Kidney (tissue), 13 donors: ENCODE measurements at regions not wholly inside any gene's neighbourhood (a gene's known extent, or its start where the extent isn't known, plus 50 kb on each side); places are given as distances from the start of the nearest gene placed in this dataset.

Experiments
- DNase-seq, 5 donors: peaks; one replicate each; pipeline ENCODE4 v3.0.0-alpha.2; 2013 to 2020
- FAIRE-seq: peaks from 2 replicates; lab custom pipeline; 2012; peaks lifted over from hg19 to GRCh38; lab: Jason Lieb, UNC
- H3K27ac ChIP-seq, 2 donors: one replicate each; pipeline ENCODE4 v1.7.0; 2013; ENCODE audit warnings: low read depth in 2 of 2, low read length in 2 of 2, inconsistent platforms in 1 of 2
- H3K27me3 ChIP-seq: one replicate; pipeline ENCODE4 v1.7.1; 2013; ENCODE audit warnings: low read length, inconsistent platforms; ENCODE audit not compliant: control insufficient read depth, insufficient read depth
- H3K36me3 ChIP-seq, 3 donors: one replicate each; pipeline versions ENCODE4 v1.7.0 to v1.7.1; 2013; ENCODE audit warnings: low read length in 3 of 3, control low read depth in 1 of 3, inconsistent platforms in 1 of 3; ENCODE audit not compliant: insufficient read depth in 3 of 3, control insufficient read depth in 2 of 3
- H3K4me1 ChIP-seq, 3 donors: one replicate each; pipeline versions ENCODE4 v1.7.0 to v1.7.1; 2013; ENCODE audit warnings: low read length in 3 of 3, inconsistent platforms in 1 of 3, low read depth in 1 of 3; ENCODE audit not compliant: control insufficient read depth in 2 of 3, insufficient read depth in 2 of 3
- H3K4me3 ChIP-seq, 3 donors: one replicate each; pipeline versions ENCODE4 v1.7.0 to v1.8.1; 2013; ENCODE audit warnings: low read length in 3 of 3, control low read depth in 1 of 3, inconsistent platforms in 1 of 3
- H3K9ac ChIP-seq, 3 donors: one replicate each; pipeline versions ENCODE4 v1.7.0 to v1.7.1; 2013; ENCODE audit warnings: low read length in 3 of 3, control low read depth in 1 of 3, inconsistent platforms in 1 of 3
- H3K9me3 ChIP-seq, 3 donors: one replicate each; pipeline versions ENCODE4 v1.7.0 to v1.7.1; 2013; ENCODE audit warnings: low read length in 3 of 3, control low read depth in 1 of 3, inconsistent platforms in 1 of 3; ENCODE audit not compliant: control insufficient read depth in 2 of 3, insufficient read depth in 1 of 3
- intact Hi-C: fragments of 100-400 bp; cut with DNase I; formaldehyde crosslinking; loops from one replicate; pipeline ENCODE4 v1.11.1; 2022
- TF ChIP-seq, protein P1 (sequence below): IDR thresholded peaks from 3 replicates; pipeline ENCODE4 v1.5.1; 2012; ENCODE audit warnings: mild to moderate bottlenecking, moderate library complexity, borderline replicate concordance; ENCODE audit not compliant: insufficient read depth; ENCODE audit errors: extremely low read depth
- donor health status: control.
- donor health status: control.
- donor health status: control.
- donor health status: control.
- donor health status: control.
- donor health status: DM: yes; HTN: yes; CAD: no.
- donor health status: Normal renal cell carcinoma (clear cell type).

DNA sequence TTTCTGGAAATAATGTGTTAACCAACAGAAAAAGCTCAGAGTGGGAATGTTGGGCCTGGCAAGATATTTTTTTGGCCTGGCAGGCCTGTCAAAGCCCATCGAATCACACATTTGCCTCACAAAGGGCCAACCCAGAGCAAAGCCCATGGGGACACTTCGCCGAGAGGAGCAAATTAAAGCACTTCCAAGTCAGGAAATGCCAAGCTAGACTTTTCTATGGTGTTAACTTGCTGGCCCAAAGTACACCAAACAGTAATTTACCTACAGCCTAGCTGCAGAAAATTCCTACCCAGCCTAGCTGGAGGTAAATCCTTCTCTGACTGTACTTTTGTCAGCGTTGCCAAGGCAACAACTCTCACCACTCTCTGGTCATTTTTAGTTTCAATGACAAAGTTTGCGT, 288.6 kb upstream of the LDB2 start:
- no peaks in the 10 kb centered on the region for H3K4me1 ChIP-seq
- TF ChIP-seq, protein P1, sequence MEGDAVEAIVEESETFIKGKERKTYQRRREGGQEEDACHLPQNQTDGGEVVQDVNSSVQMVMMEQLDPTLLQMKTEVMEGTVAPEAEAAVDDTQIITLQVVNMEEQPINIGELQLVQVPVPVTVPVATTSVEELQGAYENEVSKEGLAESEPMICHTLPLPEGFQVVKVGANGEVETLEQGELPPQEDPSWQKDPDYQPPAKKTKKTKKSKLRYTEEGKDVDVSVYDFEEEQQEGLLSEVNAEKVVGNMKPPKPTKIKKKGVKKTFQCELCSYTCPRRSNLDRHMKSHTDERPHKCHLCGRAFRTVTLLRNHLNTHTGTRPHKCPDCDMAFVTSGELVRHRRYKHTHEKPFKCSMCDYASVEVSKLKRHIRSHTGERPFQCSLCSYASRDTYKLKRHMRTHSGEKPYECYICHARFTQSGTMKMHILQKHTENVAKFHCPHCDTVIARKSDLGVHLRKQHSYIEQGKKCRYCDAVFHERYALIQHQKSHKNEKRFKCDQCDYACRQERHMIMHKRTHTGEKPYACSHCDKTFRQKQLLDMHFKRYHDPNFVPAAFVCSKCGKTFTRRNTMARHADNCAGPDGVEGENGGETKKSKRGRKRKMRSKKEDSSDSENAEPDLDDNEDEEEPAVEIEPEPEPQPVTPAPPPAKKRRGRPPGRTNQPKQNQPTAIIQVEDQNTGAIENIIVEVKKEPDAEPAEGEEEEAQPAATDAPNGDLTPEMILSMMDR: no peak
- no peak for FAIRE-seq
- H3K4me3 ChIP-seq: no peak overlapping the region
- H3K27ac ChIP-seq: no peak overlapping the region
- intact Hi-C loops: no loop called here
- H3K36me3 ChIP-seq: no peaks in the 10 kb centered on the region
- no peak overlapping the region for H3K9ac ChIP-seq
- H3K9me3 ChIP-seq: no peaks in the 10 kb centered on the region
- no peaks in the 10 kb centered on the region for H3K27me3 ChIP-seq
- no peak for DNase-seq

DNA sequence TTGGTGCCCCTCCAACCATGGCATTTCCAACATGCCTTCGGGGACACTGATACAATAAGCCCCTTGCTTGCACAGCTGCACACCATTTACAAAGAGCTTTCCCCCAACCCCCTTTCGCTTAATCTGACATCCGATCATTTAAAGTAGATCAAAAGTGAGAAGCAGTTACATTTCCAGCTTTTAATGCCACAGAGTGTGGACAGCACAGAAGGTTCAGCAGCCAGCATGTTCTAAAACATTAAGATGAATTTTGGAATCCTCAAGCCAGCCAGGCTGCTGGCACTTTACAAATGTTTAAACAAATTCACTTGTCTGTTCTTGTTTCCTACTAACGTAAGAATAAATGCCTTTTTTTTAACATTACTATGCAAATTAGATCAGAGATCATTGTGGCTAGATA, 284.4 kb upstream of the LDB2 start:
- H3K9me3 ChIP-seq: no peaks in the 10 kb centered on the region
- H3K36me3 ChIP-seq: no peaks in the 10 kb centered on the region
- H3K27ac ChIP-seq: no peak overlapping the region
- TF ChIP-seq, protein P1: no peak
- H3K4me1 ChIP-seq: no peaks in the 10 kb centered on the region
- FAIRE-seq (no peak), DNase-seq (no peak)
- no peak overlapping the region for H3K4me3 ChIP-seq
- H3K27me3 ChIP-seq: no peaks in the 10 kb centered on the region
- no peak overlapping the region for H3K9ac ChIP-seq
- intact Hi-C loops: no loop called here

DNA sequence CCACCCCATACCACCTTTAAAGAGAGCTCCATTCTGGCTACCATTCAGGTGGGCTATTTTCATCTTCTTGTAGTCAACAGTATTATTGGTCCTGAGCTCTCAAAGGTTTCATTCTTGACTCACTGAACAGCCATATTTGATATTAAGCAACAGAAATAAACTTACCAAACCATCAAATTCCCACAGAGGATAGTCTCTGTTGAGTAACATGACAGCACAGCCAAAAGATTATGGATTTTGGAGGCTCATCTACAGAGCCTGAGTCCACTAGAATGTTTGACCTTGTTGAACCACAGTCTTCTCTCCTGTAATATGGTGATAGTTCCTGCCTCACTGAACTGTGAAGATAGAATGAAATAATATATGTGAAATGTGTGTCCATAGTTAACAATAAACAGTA, 276.3 kb upstream of the LDB2 start:
- intact Hi-C loops: no loop called here
- Histone ChIP-seq H3K9ac (no peak overlapping the region), H3K4me1 (no peaks in the 10 kb centered on the region), H3K4me3 (no peak overlapping the region), H3K36me3 (no peaks in the 10 kb centered on the region), H3K9me3 (no peaks in the 10 kb centered on the region), H3K27ac (no peak overlapping the region), H3K27me3 (no peaks in the 10 kb centered on the region)
- TF ChIP-seq, protein P1: no peak
- no peak for DNase-seq
- FAIRE-seq: no peak

DNA sequence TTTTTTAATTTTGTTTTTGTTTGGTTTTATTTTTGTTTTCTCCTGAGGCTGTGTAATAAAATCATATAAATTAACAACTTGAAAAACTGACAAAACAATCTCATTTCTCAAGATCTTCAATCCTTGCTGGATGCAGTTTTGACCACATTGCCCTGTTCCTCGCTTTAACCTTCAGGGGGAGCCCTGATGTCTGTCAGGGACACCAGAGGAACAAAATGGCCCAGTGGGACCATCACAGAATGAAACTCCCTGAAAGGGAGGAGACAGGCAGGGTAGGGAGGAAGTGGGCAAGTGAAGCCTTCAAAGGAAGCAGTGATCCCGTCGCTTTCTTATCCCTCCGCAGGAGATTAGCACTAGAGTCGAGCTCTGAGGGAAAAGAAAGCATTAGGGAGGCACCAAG, 274.9 kb upstream of the LDB2 start:
- FAIRE-seq (no peak), DNase-seq (no peak)
- Histone ChIP-seq H3K4me3 (no peak overlapping the region), H3K4me1 (no peaks in the 10 kb centered on the region), H3K27ac (no peak overlapping the region), H3K9me3 (no peaks in the 10 kb centered on the region), H3K9ac (no peak overlapping the region), H3K36me3 (no peaks in the 10 kb centered on the region), H3K27me3 (no peaks in the 10 kb centered on the region)
- TF ChIP-seq, protein P1: peak; percentile 2
- intact Hi-C loops: no loop called here
